SK-N-SH treated with all-trans-retinoic acid at 6 μM for 48 hours (cell line): ENCODE measurements at regions not wholly inside any gene's neighbourhood (a gene's known extent, or its start where the extent isn't known, plus 50 kb on each side); places are given as distances from the start of the nearest gene placed in this dataset.

ENCODE experiments used
- ATAC-seq: fragments of 200-7000 bp; cut with Tn5 transposase; 3 replicates; pipeline ENCODE4 v1.9.1; 2020; ENCODE audit warnings: mild to moderate bottlenecking, moderate library complexity
- ARNTL ChIP-seq: fragments of 450-650 bp; formaldehyde crosslinking; IDR thresholded peaks from 2 replicates; pipeline ENCODE4 v1.5.0; 2020; ENCODE audit warnings: low read depth, mild to moderate bottlenecking, moderate library complexity, borderline replicate concordance
- BACH2 ChIP-seq: fragments of 250-450 bp; sonication (Bioruptor Pico); IDR thresholded peaks from 2 replicates; pipeline ENCODE4 v1.9.0; 2021; ENCODE audit warnings: mild to moderate bottlenecking, borderline replicate concordance
- CREB5 ChIP-seq: fragments of 250-450 bp; sonication (Bioruptor Pico); IDR thresholded peaks from 2 replicates; pipeline ENCODE4 v1.5.1; 2020; ENCODE audit warnings: low read depth, mild to moderate bottlenecking, moderate library complexity
- CSRNP3 ChIP-seq: fragments of 250-450 bp; sonication (Bioruptor Pico); IDR thresholded peaks from 2 replicates; pipeline ENCODE4 v1.5.1; 2021; ENCODE audit warnings: mild to moderate bottlenecking, moderate library complexity
- ESRRG ChIP-seq: fragments of 250-450 bp; sonication (Bioruptor Pico); IDR thresholded peaks from 2 replicates; pipeline ENCODE4 v1.6.1; 2021; ENCODE audit warnings: mild to moderate bottlenecking
- GLIS3 ChIP-seq: fragments of 250-450 bp; sonication (Bioruptor Pico); IDR thresholded peaks from 2 replicates; pipeline ENCODE4 v1.5.0; 2020; ENCODE audit warnings: mild to moderate bottlenecking, moderate library complexity
- ISL1 ChIP-seq: fragments of 250-450 bp; sonication (Bioruptor Pico); IDR thresholded peaks from 2 replicates; pipeline ENCODE4 v2.1.2; 2022; ENCODE audit warnings: mild to moderate bottlenecking, moderate library complexity
- OSR1 ChIP-seq: fragments of 250-450 bp; sonication (Bioruptor Pico); IDR thresholded peaks from 2 replicates; pipeline ENCODE4 v1.8.0; 2022; ENCODE audit warnings: moderate library complexity, mild to moderate bottlenecking, inconsistent platforms
- PPARA ChIP-seq: fragments of 250-450 bp; sonication (Bioruptor Pico); IDR thresholded peaks from 2 replicates; pipeline ENCODE4 v1.5.0; 2020; ENCODE audit warnings: mild to moderate bottlenecking, borderline replicate concordance
- RARB ChIP-seq: fragments of 250-450 bp; sonication (Bioruptor Pico); IDR thresholded peaks from 2 replicates; pipeline ENCODE4 v1.8.0; 2021; ENCODE audit warnings: mild to moderate bottlenecking, moderate library complexity
- SNAI2 ChIP-seq: fragments of 250-450 bp; sonication (Bioruptor Pico); IDR thresholded peaks from 2 replicates; pipeline ENCODE4 v1.5.0; 2020; ENCODE audit warnings: mild to moderate bottlenecking, moderate library complexity
- TCF4 ChIP-seq: fragments of 250-450 bp; sonication (Bioruptor Pico); IDR thresholded peaks from 2 replicates; pipeline ENCODE4 v1.8.0; 2021; ENCODE audit warnings: mild to moderate bottlenecking, moderate library complexity, borderline replicate concordance
- TOX ChIP-seq: fragments of 250-450 bp; sonication (Bioruptor Pico); IDR thresholded peaks from 2 replicates; pipeline ENCODE4 v1.8.0; 2021; ENCODE audit warnings: mild to moderate bottlenecking, moderate library complexity, borderline replicate concordance
- TSHZ2 ChIP-seq: fragments of 250-450 bp; sonication (Bioruptor Pico); IDR thresholded peaks from 2 replicates; pipeline ENCODE4 v1.5.0; 2020; ENCODE audit warnings: mild to moderate bottlenecking, moderate library complexity
- ZC3H10 ChIP-seq: fragments of 250-450 bp; sonication (Bioruptor Pico); IDR thresholded peaks from 2 replicates; pipeline ENCODE4 v1.5.1; 2021; ENCODE audit warnings: mild to moderate bottlenecking, moderate library complexity
- ZFP3 ChIP-seq: fragments of 250-450 bp; sonication (Bioruptor Pico); IDR thresholded peaks from 2 replicates; pipeline ENCODE4 v1.5.0; 2020; ENCODE audit warnings: mild to moderate bottlenecking, moderate library complexity
- ZFP30 ChIP-seq: fragments of 450-650 bp; formaldehyde crosslinking; IDR thresholded peaks from 2 replicates; pipeline ENCODE4 v1.5.0; 2022; ENCODE audit warnings: mild to moderate bottlenecking, moderate library complexity
- ZNF565 ChIP-seq: fragments of 450-650 bp; formaldehyde crosslinking; conservative IDR thresholded peaks from 2 replicates; pipeline ENCODE4 v1.5.0; 2020; ENCODE audit warnings: low read depth, mild to moderate bottlenecking, moderate library complexity
- ZNF70 ChIP-seq: fragments of 450-650 bp; formaldehyde crosslinking; IDR thresholded peaks from 2 replicates; pipeline ENCODE4 v1.5.0; 2020; ENCODE audit warnings: mild to moderate bottlenecking, moderate library complexity
- ZNF8 ChIP-seq: fragments of 450-650 bp; formaldehyde crosslinking; IDR thresholded peaks from 2 replicates; pipeline ENCODE4 v1.5.0; 2020; ENCODE audit warnings: mild to moderate bottlenecking, moderate library complexity
- TF ChIP-seq, protein P1 (sequence below): fragments of 250-450 bp; sonication (Bioruptor Pico); IDR thresholded peaks from 2 replicates; pipeline ENCODE4 v1.8.0; 2021; ENCODE audit warnings: low read depth, mild to moderate bottlenecking, moderate library complexity, borderline replicate concordance
- TF ChIP-seq, protein P2 (sequence below): fragments of 250-450 bp; sonication (Bioruptor Pico); IDR thresholded peaks from 2 replicates; pipeline ENCODE4 v1.8.0; 2020; ENCODE audit warnings: mild to moderate bottlenecking, moderate library complexity, borderline replicate concordance

- no peak for ATAC-seq
- TF ChIP-seq OSR1: no peak
- TF ChIP-seq ZFP3 (CRISPR knock-in tag): no peak
- TF ChIP-seq GLIS3 (CRISPR knock-in tag): no peak
- TF ChIP-seq RARB (CRISPR knock-in tag): no peak
- no peak for TF ChIP-seq ISL1 (CRISPR knock-in tag)
- no peak for TF ChIP-seq ZNF70
- no peak for TF ChIP-seq SNAI2
- TF ChIP-seq CSRNP3: no peak
- TF ChIP-seq ZC3H10 (CRISPR knock-in tag): no peak
- no peak for TF ChIP-seq TSHZ2
- no peak for TF ChIP-seq ZFP30 (CRISPR knock-in tag)
- no peak for TF ChIP-seq CREB5 (CRISPR knock-in tag)
- no peak for TF ChIP-seq ESRRG (CRISPR knock-in tag)
- TF ChIP-seq, protein P1, sequence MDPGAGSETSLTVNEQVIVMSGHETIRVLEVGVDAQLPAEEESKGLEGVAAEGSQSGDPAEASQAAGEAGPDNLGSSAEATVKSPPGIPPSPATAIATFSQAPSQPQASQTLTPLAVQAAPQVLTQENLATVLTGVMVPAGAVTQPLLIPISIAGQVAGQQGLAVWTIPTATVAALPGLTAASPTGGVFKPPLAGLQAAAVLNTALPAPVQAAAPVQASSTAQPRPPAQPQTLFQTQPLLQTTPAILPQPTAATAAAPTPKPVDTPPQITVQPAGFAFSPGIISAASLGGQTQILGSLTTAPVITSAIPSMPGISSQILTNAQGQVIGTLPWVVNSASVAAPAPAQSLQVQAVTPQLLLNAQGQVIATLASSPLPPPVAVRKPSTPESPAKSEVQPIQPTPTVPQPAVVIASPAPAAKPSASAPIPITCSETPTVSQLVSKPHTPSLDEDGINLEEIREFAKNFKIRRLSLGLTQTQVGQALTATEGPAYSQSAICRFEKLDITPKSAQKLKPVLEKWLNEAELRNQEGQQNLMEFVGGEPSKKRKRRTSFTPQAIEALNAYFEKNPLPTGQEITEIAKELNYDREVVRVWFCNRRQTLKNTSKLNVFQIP (CRISPR knock-in tag): no peak
- no peak for TF ChIP-seq TCF4
- no peak for TF ChIP-seq PPARA (CRISPR knock-in tag)
- no peak for TF ChIP-seq ZNF8
- TF ChIP-seq ZNF565 (CRISPR knock-in tag): no peak
Observed at GRCh38 chr1:97013136-97013535, 291.6 kb downstream of the PTBP2 start.

- peak; percentile 42 for ATAC-seq
- no peak for TF ChIP-seq ZNF70
- TF ChIP-seq ISL1 (CRISPR knock-in tag): peak; percentile 49; the same call in 1 of the 2 replicates
Observed at GRCh38 chr1:97013941-97014340, 292.4 kb downstream of the PTBP2 start.

DNA sequence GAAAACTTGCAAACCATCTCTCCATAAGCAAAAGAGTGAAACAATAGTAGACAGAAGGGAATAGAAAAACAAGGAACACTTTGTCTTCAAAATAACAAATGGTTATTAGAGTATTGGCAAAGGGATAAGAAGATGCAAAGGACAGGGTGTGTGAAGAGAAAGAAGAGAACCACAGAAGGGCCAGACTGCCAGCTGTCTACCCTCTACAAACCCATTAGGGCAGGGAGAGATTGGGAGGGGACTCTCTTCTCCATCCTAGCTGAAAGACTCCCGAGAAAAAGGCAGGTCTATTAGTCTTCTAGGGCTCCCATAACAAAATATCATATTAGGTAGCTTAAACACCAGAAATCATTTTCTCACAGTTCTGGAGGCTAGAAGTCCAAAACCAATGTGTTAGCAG, 292.8 kb downstream of the PTBP2 start:
- ATAC-seq: no peak
- TF ChIP-seq CREB5 (CRISPR knock-in tag) (no peak), BACH2 (CRISPR knock-in tag) (no peak), ZNF565 (CRISPR knock-in tag) (no peak), ESRRG (CRISPR knock-in tag) (no peak), ZFP30 (CRISPR knock-in tag) (no peak)

DNA sequence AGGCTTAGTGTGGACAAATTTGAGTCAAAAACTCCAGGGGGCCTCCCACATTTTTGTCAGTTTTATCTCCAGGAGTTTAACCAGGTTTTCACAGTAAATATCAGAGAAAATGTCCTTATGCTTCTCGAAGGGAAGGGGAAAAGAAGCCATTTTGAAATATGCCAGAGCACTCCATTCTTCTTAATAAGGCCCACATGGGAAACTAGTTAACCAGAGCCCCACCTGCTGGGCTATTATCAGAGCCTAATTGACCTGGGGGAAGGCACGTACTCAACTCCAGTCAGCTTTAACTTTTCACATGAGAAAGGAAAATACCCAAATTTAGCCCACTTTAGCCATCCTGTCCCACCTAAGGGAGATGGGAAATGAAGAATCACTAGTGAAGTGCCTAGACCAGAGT, 296.3 kb downstream of the PTBP2 start:
- ATAC-seq: no peak
- TF ChIP-seq, protein P1 (CRISPR knock-in tag): no peak
- no peak for TF ChIP-seq ARNTL (CRISPR knock-in tag)
- no peak for TF ChIP-seq RARB (CRISPR knock-in tag)
- TF ChIP-seq TCF4: no peak
- TF ChIP-seq ZNF70: no peak
- TF ChIP-seq SNAI2: no peak
- TF ChIP-seq CSRNP3: no peak
- TF ChIP-seq ZFP30 (CRISPR knock-in tag): no peak
- TF ChIP-seq ZFP3 (CRISPR knock-in tag): no peak
- TF ChIP-seq ZNF565 (CRISPR knock-in tag): no peak
- TF ChIP-seq, protein P2, sequence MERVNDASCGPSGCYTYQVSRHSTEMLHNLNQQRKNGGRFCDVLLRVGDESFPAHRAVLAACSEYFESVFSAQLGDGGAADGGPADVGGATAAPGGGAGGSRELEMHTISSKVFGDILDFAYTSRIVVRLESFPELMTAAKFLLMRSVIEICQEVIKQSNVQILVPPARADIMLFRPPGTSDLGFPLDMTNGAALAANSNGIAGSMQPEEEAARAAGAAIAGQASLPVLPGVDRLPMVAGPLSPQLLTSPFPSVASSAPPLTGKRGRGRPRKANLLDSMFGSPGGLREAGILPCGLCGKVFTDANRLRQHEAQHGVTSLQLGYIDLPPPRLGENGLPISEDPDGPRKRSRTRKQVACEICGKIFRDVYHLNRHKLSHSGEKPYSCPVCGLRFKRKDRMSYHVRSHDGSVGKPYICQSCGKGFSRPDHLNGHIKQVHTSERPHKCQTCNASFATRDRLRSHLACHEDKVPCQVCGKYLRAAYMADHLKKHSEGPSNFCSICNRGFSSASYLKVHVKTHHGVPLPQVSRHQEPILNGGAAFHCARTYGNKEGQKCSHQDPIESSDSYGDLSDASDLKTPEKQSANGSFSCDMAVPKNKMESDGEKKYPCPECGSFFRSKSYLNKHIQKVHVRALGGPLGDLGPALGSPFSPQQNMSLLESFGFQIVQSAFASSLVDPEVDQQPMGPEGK (CRISPR knock-in tag): no peak
- no peak for TF ChIP-seq OSR1
- TF ChIP-seq PPARA (CRISPR knock-in tag): no peak
- no peak for TF ChIP-seq ESRRG (CRISPR knock-in tag)
- no peak for TF ChIP-seq TOX (CRISPR knock-in tag)
- no peak for TF ChIP-seq BACH2 (CRISPR knock-in tag)
